ENCODE measurements at regions not wholly inside any gene's neighbourhood (a gene's known extent, or its start where the extent isn't known, plus 50 kb on each side); places are given as distances from the start of the nearest gene placed in this dataset.

GRCh38 chr14:62313212-62313611 lies 551.0 kb downstream of the SNAPC1 start:
- Mint-ChIP-seq H3K27ac (no peak overlapping the region), H3K36me3 (no peaks in the 10 kb centered on the region), H3K9me3 (no peaks in the 10 kb centered on the region), H3K4me1 (peaks cover 11% of the 10 kb centered on the region), H3K4me3 (no peak overlapping the region), H3K27me3 (ENCODE audit: low read depth) (peaks cover 42% of the 10 kb centered on the region)
- no peak for TF ChIP-seq CTCF (IDR thresholded peaks at IDR 0.05; ENCODE audit: unreplicated experiment)
- DNase-seq (ENCODE audit: low spot score in 2 of 2, unreplicated experiment in 2 of 2): no peak

DNA sequence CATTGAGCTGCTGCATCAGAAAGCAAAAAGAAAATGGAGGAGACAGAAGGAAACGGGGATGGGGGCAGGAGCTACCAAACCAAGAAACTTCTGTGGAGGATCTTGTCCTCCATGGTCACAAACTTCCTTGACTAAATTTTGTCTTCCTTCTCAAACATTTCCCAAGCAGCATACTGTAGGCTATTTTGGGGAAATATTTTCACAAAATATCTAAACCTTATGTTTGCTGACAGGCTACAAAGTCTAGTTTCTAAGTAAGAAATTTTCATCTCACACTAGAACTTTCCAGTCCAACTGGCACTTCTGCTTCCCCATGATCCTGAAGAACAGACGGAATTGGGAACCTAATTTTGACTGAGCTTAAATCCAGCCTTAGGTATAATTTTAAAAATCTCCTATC lies 552.0 kb downstream of the SNAPC1 start:
- H3K27ac Mint-ChIP-seq: no peak overlapping the region
- H3K9me3 Mint-ChIP-seq: no peaks in the 10 kb centered on the region
- no peaks in the 10 kb centered on the region for H3K36me3 Mint-ChIP-seq
- TF ChIP-seq CTCF (IDR thresholded peaks at IDR 0.05; ENCODE audit: unreplicated experiment): no peak
- H3K27me3 Mint-ChIP-seq (ENCODE audit: low read depth): peaks cover 39% of the 10 kb centered on the region
- no peak overlapping the region for H3K4me3 Mint-ChIP-seq
- DNase-seq (ENCODE audit: low spot score in 2 of 2, unreplicated experiment in 2 of 2): no peak
- H3K4me1 Mint-ChIP-seq: peaks cover 17% of the 10 kb centered on the region

- Mint-ChIP-seq H3K27me3 (ENCODE audit: low read depth) (peaks cover 36% of the 10 kb centered on the region), H3K9me3 (no peaks in the 10 kb centered on the region), H3K36me3 (no peaks in the 10 kb centered on the region), H3K4me1 (peaks cover 21% of the 10 kb centered on the region), H3K27ac (no peak overlapping the region), H3K4me3 (no peak overlapping the region)
- DNase-seq (ENCODE audit: low spot score in 2 of 2, unreplicated experiment in 2 of 2): no peak
- no peak for TF ChIP-seq CTCF (IDR thresholded peaks at IDR 0.05; ENCODE audit: unreplicated experiment)
These were observed 552.7 kb downstream of the SNAPC1 start for GRCh38 chr14:62314871-62315270.

- Mint-ChIP-seq H3K27ac (no peak overlapping the region), H3K9me3 (no peaks in the 10 kb centered on the region), H3K27me3 (ENCODE audit: low read depth) (peaks cover 32% of the 10 kb centered on the region), H3K4me1 (peaks cover 21% of the 10 kb centered on the region), H3K36me3 (no peaks in the 10 kb centered on the region), H3K4me3 (no peak overlapping the region)
- no peak for TF ChIP-seq CTCF (IDR thresholded peaks at IDR 0.05; ENCODE audit: unreplicated experiment)
- DNase-seq (ENCODE audit: low spot score in 2 of 2, unreplicated experiment in 2 of 2): no peak
These were observed 553.4 kb downstream of the SNAPC1 start for GRCh38 chr14:62315631-62316030.

GRCh38 chr14:62322216-62322615 lies 560.0 kb downstream of the SNAPC1 start:
- Mint-ChIP-seq H3K9me3 (peaks cover 22% of the 10 kb centered on the region), H3K27ac (no peak overlapping the region), H3K4me3 (no peak overlapping the region), H3K27me3 (ENCODE audit: low read depth) (peaks cover 16% of the 10 kb centered on the region), H3K36me3 (peaks cover 2% of the 10 kb centered on the region), H3K4me1 (peaks cover 18% of the 10 kb centered on the region)
- TF ChIP-seq CTCF (IDR thresholded peaks at IDR 0.05; ENCODE audit: unreplicated experiment): no peak
- DNase-seq (ENCODE audit: low spot score in 2 of 2, unreplicated experiment in 2 of 2): no peak

DNA sequence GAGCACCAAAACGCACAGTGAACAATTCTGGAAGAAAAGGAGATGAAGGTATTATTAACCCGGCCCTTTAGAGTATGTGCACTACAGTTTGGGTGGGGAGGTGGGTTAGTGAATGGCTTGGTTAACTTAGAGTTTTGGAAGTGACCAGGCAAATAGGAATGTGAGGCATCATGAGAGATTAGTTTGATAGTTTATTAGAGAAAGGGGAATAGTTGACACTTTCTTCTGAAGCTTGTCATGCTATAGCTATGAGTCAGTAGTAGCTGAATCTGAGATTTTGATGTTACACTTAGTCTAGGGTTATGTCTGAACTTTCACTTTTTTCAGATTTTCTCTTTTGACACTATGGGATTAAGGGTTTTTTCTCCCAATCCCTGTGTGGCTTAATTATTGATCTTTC lies 567.2 kb downstream of the SNAPC1 start:
- Mint-ChIP-seq H3K4me3 (no peak overlapping the region), H3K27ac (no peak overlapping the region), H3K4me1 (no peaks in the 10 kb centered on the region), H3K9me3 (peaks cover 32% of the 10 kb centered on the region), H3K36me3 (peaks cover 4% of the 10 kb centered on the region), H3K27me3 (ENCODE audit: low read depth) (no peaks in the 10 kb centered on the region)
- no peak for DNase-seq (ENCODE audit: low spot score in 2 of 2, unreplicated experiment in 2 of 2)
- TF ChIP-seq CTCF (IDR thresholded peaks at IDR 0.05; ENCODE audit: unreplicated experiment): no peak
